ENCODE measurements at regions not wholly inside any gene's neighbourhood (a gene's known extent, or its start where the extent isn't known, plus 50 kb on each side); places are given as distances from the start of the nearest gene placed in this dataset.

GRCh38 chr21:14850394-14850793, 214.4 kb downstream of the NRIP1 start:
- TF ChIP-seq, protein P1, sequence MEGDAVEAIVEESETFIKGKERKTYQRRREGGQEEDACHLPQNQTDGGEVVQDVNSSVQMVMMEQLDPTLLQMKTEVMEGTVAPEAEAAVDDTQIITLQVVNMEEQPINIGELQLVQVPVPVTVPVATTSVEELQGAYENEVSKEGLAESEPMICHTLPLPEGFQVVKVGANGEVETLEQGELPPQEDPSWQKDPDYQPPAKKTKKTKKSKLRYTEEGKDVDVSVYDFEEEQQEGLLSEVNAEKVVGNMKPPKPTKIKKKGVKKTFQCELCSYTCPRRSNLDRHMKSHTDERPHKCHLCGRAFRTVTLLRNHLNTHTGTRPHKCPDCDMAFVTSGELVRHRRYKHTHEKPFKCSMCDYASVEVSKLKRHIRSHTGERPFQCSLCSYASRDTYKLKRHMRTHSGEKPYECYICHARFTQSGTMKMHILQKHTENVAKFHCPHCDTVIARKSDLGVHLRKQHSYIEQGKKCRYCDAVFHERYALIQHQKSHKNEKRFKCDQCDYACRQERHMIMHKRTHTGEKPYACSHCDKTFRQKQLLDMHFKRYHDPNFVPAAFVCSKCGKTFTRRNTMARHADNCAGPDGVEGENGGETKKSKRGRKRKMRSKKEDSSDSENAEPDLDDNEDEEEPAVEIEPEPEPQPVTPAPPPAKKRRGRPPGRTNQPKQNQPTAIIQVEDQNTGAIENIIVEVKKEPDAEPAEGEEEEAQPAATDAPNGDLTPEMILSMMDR (IDR thresholded peaks at IDR 0.05; ENCODE audit: low read depth, low read length, poor library complexity, severe bottlenecking), result no peak
- TF ChIP-seq EZH2phosphoT487 (IDR thresholded peaks at IDR 0.05; ENCODE audit: borderline replicate concordance, low read length), result no peak
